ENCODE measurements at regions not wholly inside any gene's neighbourhood (a gene's known extent, or its start where the extent isn't known, plus 50 kb on each side); places are given as distances from the start of the nearest gene placed in this dataset.

DNA sequence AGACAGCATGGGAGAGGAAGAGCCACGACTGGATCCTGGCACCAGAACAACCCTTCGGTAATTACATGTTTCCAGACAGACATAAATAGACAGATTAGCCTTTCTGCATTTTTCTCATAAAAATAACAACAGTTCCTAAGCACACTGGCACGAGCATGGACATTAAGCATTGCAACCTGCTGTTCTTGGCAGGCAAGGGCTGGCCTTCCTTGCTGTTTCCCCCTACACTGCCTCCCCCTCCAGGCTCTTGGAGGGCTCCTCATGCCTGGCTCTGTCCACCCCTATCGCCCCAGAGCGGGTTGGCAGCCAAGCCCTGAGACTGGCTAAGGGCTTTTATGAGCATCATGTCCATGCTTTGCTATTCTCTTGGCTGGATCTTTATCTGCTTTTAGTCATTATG lies 89.6 kb downstream of the TTC32 start:
- no peak for TF ChIP-seq YY1 (IDR thresholded peaks at IDR 0.05; ENCODE audit: insufficient read depth, insufficient read length)
- no peak for TF ChIP-seq SUZ12 (IDR thresholded peaks at IDR 0.05; ENCODE audit: extremely low read depth, insufficient read depth, insufficient read length)
